Right atrium auricular region (tissue), 2 donors: ENCODE measurements at regions not wholly inside any gene's neighbourhood (a gene's known extent, or its start where the extent isn't known, plus 50 kb on each side); places are given as distances from the start of the nearest gene placed in this dataset.

Experiments
- DNase-seq: peaks from one replicate; pipeline ENCODE4 v3.0.0-alpha.2; 2019; ENCODE audit warnings: low spot score
- H3K27ac ChIP-seq, 2 donors: fragments of 200-600 bp; sonication (generic); 1 replicate in 1 of 2; 2 replicates in 1 of 2; pipeline ENCODE4 v1.5.1; 2016 to 2019
- H3K27me3 ChIP-seq, 2 donors: fragments of 200-600 bp; sonication (generic); one replicate each; pipeline versions ENCODE4 v1.5.1 to v1.6.0; 2017 to 2019
- H3K36me3 ChIP-seq: fragments of 200-600 bp; sonication (generic); one replicate; pipeline ENCODE4 v1.5.1; 2016
- H3K4me1 ChIP-seq, 2 donors: fragments of 200-600 bp; sonication (generic); one replicate each; pipeline versions ENCODE4 v1.5.1 to v1.6.0; 2017 to 2019
- H3K4me3 ChIP-seq, 2 donors: fragments of 200-600 bp; sonication (generic); 1 replicate in 1 of 2; 2 replicates in 1 of 2; pipeline ENCODE4 v1.5.1; 2017 to 2019; ENCODE audit warnings: mild to moderate bottlenecking in 1 of 2, moderate library complexity in 1 of 2
- H3K9me3 ChIP-seq, 2 donors: fragments of 200-600 bp; sonication (generic); one replicate each; pipeline ENCODE4 v1.5.1; 2019
- CTCF ChIP-seq, 2 donors: fragments of 200-600 bp; sonication (generic); IDR thresholded peaks; one replicate each; pipeline ENCODE4 v1.5.1; 2019; ENCODE audit warnings: antibody characterized with exemption in 2 of 2

- Histone ChIP-seq H3K36me3 (no peaks in the 10 kb centered on the region), H3K4me1 (no peaks in the 10 kb centered on the region), H3K27me3 (no peaks in the 10 kb centered on the region), H3K4me3 (no peak overlapping the region), H3K27ac (no peak overlapping the region), H3K9me3 (no peaks in the 10 kb centered on the region)
- no peak for TF ChIP-seq CTCF (IDR thresholded peaks at IDR 0.05)
- DNase-seq: no peak
Observed at GRCh38 chr1:188462837-188463236, 1634.1 kb downstream of the PLA2G4A start.

- H3K36me3 ChIP-seq: no peaks in the 10 kb centered on the region
Observed at GRCh38 chr1:188463919-188464318, 1635.2 kb downstream of the PLA2G4A start.

GRCh38 chr1:188466539-188466938 lies 1637.8 kb downstream of the PLA2G4A start:
- no peaks in the 10 kb centered on the region for H3K27me3 ChIP-seq
- no peaks in the 10 kb centered on the region for H3K4me1 ChIP-seq
- H3K27ac ChIP-seq: no peak overlapping the region
- no peaks in the 10 kb centered on the region for H3K36me3 ChIP-seq
- H3K9me3 ChIP-seq: no peaks in the 10 kb centered on the region
- no peak for TF ChIP-seq CTCF (IDR thresholded peaks at IDR 0.05)
- no peak for DNase-seq
- H3K4me3 ChIP-seq: no peak overlapping the region

More at GRCh38 chr1:188463919-188464318, 1635.2 kb downstream of the PLA2G4A start:
- no peak for TF ChIP-seq CTCF (IDR thresholded peaks at IDR 0.05)
- no peaks in the 10 kb centered on the region for H3K27me3 ChIP-seq
- no peak overlapping the region for H3K27ac ChIP-seq
- no peak for DNase-seq
- H3K4me1 ChIP-seq: no peaks in the 10 kb centered on the region
- H3K9me3 ChIP-seq: no peaks in the 10 kb centered on the region
- H3K4me3 ChIP-seq: no peak overlapping the region

- no peaks in the 10 kb centered on the region for H3K9me3 ChIP-seq
- H3K36me3 ChIP-seq: no peaks in the 10 kb centered on the region
- DNase-seq: no peak
- H3K4me3 ChIP-seq: no peak overlapping the region
- H3K27me3 ChIP-seq: no peaks in the 10 kb centered on the region
- no peaks in the 10 kb centered on the region for H3K4me1 ChIP-seq
- no peak for TF ChIP-seq CTCF (IDR thresholded peaks at IDR 0.05)
- H3K27ac ChIP-seq: no peak overlapping the region
Observed at GRCh38 chr1:188476606-188477005, 1647.9 kb downstream of the PLA2G4A start.

GRCh38 chr1:188489336-188490112 lies 1660.8 kb downstream of the PLA2G4A start:
- H3K9me3 ChIP-seq: peaks cover 0 to 6% of the 10 kb centered on the region in 2 donors
- H3K4me1 ChIP-seq: no peaks in the 10 kb centered on the region
- H3K27me3 ChIP-seq: no peaks in the 10 kb centered on the region
- no peak overlapping the region for H3K27ac ChIP-seq
- no peaks in the 10 kb centered on the region for H3K36me3 ChIP-seq
- no peak for TF ChIP-seq CTCF (IDR thresholded peaks at IDR 0.05)
- DNase-seq: no peak
- no peak overlapping the region for H3K4me3 ChIP-seq

GRCh38 chr1:188496506-188496905 lies 1667.8 kb downstream of the PLA2G4A start:
- no peaks in the 10 kb centered on the region for H3K27me3 ChIP-seq
- DNase-seq: no peak
- no peak for TF ChIP-seq CTCF (IDR thresholded peaks at IDR 0.05)
- no peaks in the 10 kb centered on the region for H3K36me3 ChIP-seq
- H3K27ac ChIP-seq: no peak overlapping the region
- H3K4me3 ChIP-seq: no peak overlapping the region
- H3K4me1 ChIP-seq: no peaks in the 10 kb centered on the region
- peaks cover 0 to 6% of the 10 kb centered on the region in 2 donors for H3K9me3 ChIP-seq
